ENCODE measurements at regions not wholly inside any gene's neighbourhood (a gene's known extent, or its start where the extent isn't known, plus 50 kb on each side); places are given as distances from the start of the nearest gene placed in this dataset.

DNA sequence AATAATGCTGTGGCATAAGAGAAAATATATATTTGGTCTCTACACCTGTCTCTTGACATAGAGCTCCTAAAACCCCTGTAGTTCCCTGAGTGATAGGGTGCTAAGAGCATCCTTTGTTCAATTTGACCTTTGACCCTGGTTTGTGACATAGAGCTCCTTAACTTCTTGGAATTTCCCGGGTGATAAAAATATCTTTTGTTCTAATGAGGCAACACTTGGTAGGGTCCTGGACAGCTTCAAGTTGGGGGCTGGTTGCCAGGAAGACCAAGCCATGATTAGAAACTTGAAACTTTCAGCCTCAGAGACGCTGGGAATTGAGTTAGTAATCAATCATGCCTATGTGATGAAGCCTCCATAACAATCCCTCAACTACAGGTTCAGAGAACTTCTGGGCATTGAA lies 105.4 kb downstream of the CASP12 start:
- Histone ChIP-seq H3K4me1 (ENCODE audit: insufficient read depth, insufficient read length) (no peaks in the 10 kb centered on the region), H3K9me3 (ENCODE audit: insufficient read depth, low read length) (no peaks in the 10 kb centered on the region; the same call in 1 of the 2 replicates), H3K4me3 (ENCODE audit: insufficient read length, low read depth) (no peak overlapping the region), H3K9ac (ENCODE audit: insufficient read length, low read depth) (no peak overlapping the region), H3K36me3 (ENCODE audit: insufficient read depth, insufficient read length, low read length) (no peaks in the 10 kb centered on the region), H3K27me3 (ENCODE audit: insufficient read depth, insufficient read length) (no peaks in the 10 kb centered on the region)
- TF ChIP-seq SUZ12 (IDR thresholded peaks at IDR 0.05; ENCODE audit: extremely low read depth, insufficient read depth, insufficient read length) = no peak
- TF ChIP-seq YY1 (IDR thresholded peaks at IDR 0.05; ENCODE audit: insufficient read depth, insufficient read length) = no peak
- TF ChIP-seq ZNF274 (IDR thresholded peaks at IDR 0.05; ENCODE audit: low read depth, low read length) = no peak
- no peak for DNase-seq (ENCODE audit: low read depth, low spot score)

DNA sequence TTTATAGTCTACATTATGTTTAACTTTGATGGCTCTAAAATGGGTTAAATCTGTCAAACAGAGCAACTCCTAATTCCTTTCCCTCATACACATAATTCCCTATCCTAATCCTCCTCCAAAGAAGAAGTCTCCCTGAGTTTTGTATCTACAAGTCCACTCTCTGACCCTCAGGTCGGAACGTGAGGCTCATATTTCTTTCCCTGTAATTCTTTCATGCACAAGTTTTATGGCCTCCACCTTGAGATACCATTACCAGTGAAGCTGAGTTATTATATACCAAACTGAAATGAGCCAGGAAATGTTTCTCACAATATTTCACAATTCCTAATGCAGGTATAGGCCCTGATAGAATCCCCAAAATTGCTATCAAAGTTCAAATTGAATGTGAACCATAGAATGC lies 106.4 kb downstream of the CASP12 start:
- H3K27me3 ChIP-seq (ENCODE audit: insufficient read depth, insufficient read length) = no peaks in the 10 kb centered on the region
- no peak overlapping the region for H3K4me3 ChIP-seq (ENCODE audit: insufficient read length, low read depth)
- H3K9me3 ChIP-seq (ENCODE audit: insufficient read depth, low read length) = no peaks in the 10 kb centered on the region; the same call in 1 of the 2 replicates
- TF ChIP-seq SUZ12 (IDR thresholded peaks at IDR 0.05; ENCODE audit: extremely low read depth, insufficient read depth, insufficient read length) (no peak), ZNF274 (IDR thresholded peaks at IDR 0.05; ENCODE audit: low read depth, low read length) (no peak), YY1 (IDR thresholded peaks at IDR 0.05; ENCODE audit: insufficient read depth, insufficient read length) (no peak)
- H3K9ac ChIP-seq (ENCODE audit: insufficient read length, low read depth) = no peak overlapping the region
- no peaks in the 10 kb centered on the region for H3K36me3 ChIP-seq (ENCODE audit: insufficient read depth, insufficient read length, low read length)
- no peak for DNase-seq (ENCODE audit: low read depth, low spot score)
- no peaks in the 10 kb centered on the region for H3K4me1 ChIP-seq (ENCODE audit: insufficient read depth, insufficient read length)

DNA sequence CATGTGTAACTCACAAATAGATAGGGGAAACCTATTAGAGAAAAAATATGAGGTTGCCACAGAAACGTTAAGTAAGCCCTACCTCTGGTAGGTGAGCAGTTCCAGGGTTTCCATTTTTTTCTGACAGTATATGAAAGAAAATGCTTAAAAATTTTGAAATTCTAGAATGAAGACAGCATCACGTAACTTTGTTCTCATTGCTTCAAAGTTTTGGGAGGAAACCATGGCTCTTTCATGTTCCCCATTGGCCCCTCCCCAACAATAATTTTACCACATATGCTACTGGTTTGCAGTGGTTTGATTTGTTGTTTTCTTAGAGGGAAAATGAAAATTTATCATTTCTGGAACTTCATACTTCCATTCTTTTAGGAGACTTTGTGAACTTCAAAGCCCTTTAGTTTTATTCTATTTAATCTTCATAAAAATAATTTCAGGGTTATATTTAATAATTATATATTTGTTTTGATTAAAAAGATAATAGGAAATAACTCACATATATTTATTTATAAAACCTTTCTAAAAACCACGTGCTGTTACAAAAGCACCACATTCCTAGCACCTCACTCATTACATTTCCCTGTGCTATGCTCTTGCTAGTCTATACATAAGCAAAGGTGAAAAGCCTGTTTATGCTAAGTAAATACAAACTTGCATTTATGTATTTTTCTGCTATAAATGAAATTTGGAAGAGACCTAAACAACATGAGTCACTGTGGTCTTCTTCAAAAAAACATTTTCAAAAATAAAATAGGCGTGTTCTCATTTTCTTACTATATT lies 113.4 kb downstream of the CASP12 start:
- no peak for DNase-seq (ENCODE audit: low read depth, low spot score)
- H3K9ac ChIP-seq (ENCODE audit: insufficient read length, low read depth) = no peak overlapping the region
- no peaks in the 10 kb centered on the region for H3K9me3 ChIP-seq (ENCODE audit: insufficient read depth, low read length)
- H3K4me1 ChIP-seq (ENCODE audit: insufficient read depth, insufficient read length) = no peaks in the 10 kb centered on the region
- H3K36me3 ChIP-seq (ENCODE audit: insufficient read depth, insufficient read length, low read length) = no peaks in the 10 kb centered on the region
- no peaks in the 10 kb centered on the region for H3K27me3 ChIP-seq (ENCODE audit: insufficient read depth, insufficient read length)
- H3K4me3 ChIP-seq (ENCODE audit: insufficient read length, low read depth) = no peak overlapping the region
- TF ChIP-seq YY1 (IDR thresholded peaks at IDR 0.05; ENCODE audit: insufficient read depth, insufficient read length) = no peak
- no peak for TF ChIP-seq ZNF274 (IDR thresholded peaks at IDR 0.05; ENCODE audit: low read depth, low read length)

DNA sequence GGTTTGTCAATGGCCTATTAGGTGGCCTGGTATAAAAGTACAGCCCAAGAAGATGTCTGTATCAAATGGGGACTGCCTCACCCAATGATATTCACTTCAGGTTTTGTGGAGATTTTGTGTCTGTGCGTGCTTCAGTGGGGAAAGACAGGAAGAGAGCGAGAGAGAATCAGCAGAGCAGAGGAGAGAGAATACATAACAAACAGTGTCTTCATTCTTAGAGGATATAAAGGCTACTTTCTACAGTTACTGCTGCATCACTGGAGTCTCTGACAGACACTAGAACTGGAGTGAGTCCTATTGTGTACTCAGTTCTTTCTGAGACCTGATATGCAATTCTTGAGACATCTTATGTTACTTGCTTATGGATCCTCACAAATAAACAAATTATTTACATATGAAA lies 115.0 kb downstream of the CASP12 start:
- Histone ChIP-seq H3K9ac (ENCODE audit: insufficient read length, low read depth) (no peak overlapping the region), H3K4me3 (ENCODE audit: insufficient read length, low read depth) (no peak overlapping the region), H3K36me3 (ENCODE audit: insufficient read depth, insufficient read length, low read length) (no peaks in the 10 kb centered on the region), H3K9me3 (ENCODE audit: insufficient read depth, low read length) (no peaks in the 10 kb centered on the region), H3K4me1 (ENCODE audit: insufficient read depth, insufficient read length) (no peaks in the 10 kb centered on the region), H3K27me3 (ENCODE audit: insufficient read depth, insufficient read length) (no peaks in the 10 kb centered on the region)
- no peak for TF ChIP-seq SUZ12 (IDR thresholded peaks at IDR 0.05; ENCODE audit: extremely low read depth, insufficient read depth, insufficient read length)
- no peak for TF ChIP-seq YY1 (IDR thresholded peaks at IDR 0.05; ENCODE audit: insufficient read depth, insufficient read length)
- no peak for TF ChIP-seq ZNF274 (IDR thresholded peaks at IDR 0.05; ENCODE audit: low read depth, low read length)
- DNase-seq (ENCODE audit: low read depth, low spot score) = no peak

DNA sequence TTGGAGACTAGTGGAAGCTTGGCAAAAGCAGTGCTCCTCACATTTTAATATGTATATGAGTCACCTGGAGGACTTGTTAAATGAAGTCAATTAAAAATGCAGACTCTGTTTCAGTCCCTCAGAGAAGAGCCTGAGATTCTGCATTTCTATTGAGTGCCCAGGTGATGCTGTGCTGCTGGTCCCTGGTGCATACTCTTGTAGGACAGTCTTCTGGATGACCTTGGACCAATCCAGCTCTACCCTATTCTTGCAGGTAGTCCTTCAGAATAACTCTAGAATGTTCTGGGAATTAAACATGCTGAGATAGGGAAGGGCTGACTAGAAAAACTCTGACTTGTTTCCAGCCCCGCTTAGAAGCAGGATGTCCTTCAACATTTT lies 115.9 kb downstream of the CASP12 start:
- H3K36me3 ChIP-seq (ENCODE audit: insufficient read depth, insufficient read length, low read length) = no peaks in the 10 kb centered on the region

GRCh38 chr11:104781719-104782376 lies 116.4 kb downstream of the CASP12 start:
- DNase-seq (ENCODE audit: low read depth, low spot score) = no peak
- TF ChIP-seq ZNF274 (IDR thresholded peaks at IDR 0.05; ENCODE audit: low read depth, low read length) (no peak), SUZ12 (IDR thresholded peaks at IDR 0.05; ENCODE audit: extremely low read depth, insufficient read depth, insufficient read length) (no peak), YY1 (IDR thresholded peaks at IDR 0.05; ENCODE audit: insufficient read depth, insufficient read length) (no peak)
- H3K9me3 ChIP-seq (ENCODE audit: insufficient read depth, low read length) = no peaks in the 10 kb centered on the region
- H3K36me3 ChIP-seq (ENCODE audit: insufficient read depth, insufficient read length, low read length) = no peaks in the 10 kb centered on the region
- H3K27me3 ChIP-seq (ENCODE audit: insufficient read depth, insufficient read length) = no peaks in the 10 kb centered on the region
- no peaks in the 10 kb centered on the region for H3K4me1 ChIP-seq (ENCODE audit: insufficient read depth, insufficient read length)
- H3K9ac ChIP-seq (ENCODE audit: insufficient read length, low read depth) = no peak overlapping the region
- no peak overlapping the region for H3K4me3 ChIP-seq (ENCODE audit: insufficient read length, low read depth)

More for the DNA sequence above, 115.9 kb downstream of the CASP12 start:
- no peak for TF ChIP-seq SUZ12 (IDR thresholded peaks at IDR 0.05; ENCODE audit: extremely low read depth, insufficient read depth, insufficient read length)
- no peak for TF ChIP-seq ZNF274 (IDR thresholded peaks at IDR 0.05; ENCODE audit: low read depth, low read length)
- no peak for TF ChIP-seq YY1 (IDR thresholded peaks at IDR 0.05; ENCODE audit: insufficient read depth, insufficient read length)
- Histone ChIP-seq H3K9ac (ENCODE audit: insufficient read length, low read depth) (no peak overlapping the region), H3K4me1 (ENCODE audit: insufficient read depth, insufficient read length) (no peaks in the 10 kb centered on the region), H3K4me3 (ENCODE audit: insufficient read length, low read depth) (no peak overlapping the region), H3K9me3 (ENCODE audit: insufficient read depth, low read length) (no peaks in the 10 kb centered on the region), H3K27me3 (ENCODE audit: insufficient read depth, insufficient read length) (no peaks in the 10 kb centered on the region)
- no peak for DNase-seq (ENCODE audit: low read depth, low spot score)

- no peaks in the 10 kb centered on the region for H3K9me3 ChIP-seq (ENCODE audit: insufficient read depth, low read length)
- H3K36me3 ChIP-seq (ENCODE audit: insufficient read depth, insufficient read length, low read length) = no peaks in the 10 kb centered on the region
- no peak overlapping the region for H3K4me3 ChIP-seq (ENCODE audit: insufficient read length, low read depth)
- no peak for TF ChIP-seq YY1 (IDR thresholded peaks at IDR 0.05; ENCODE audit: insufficient read depth, insufficient read length)
- TF ChIP-seq SUZ12 (IDR thresholded peaks at IDR 0.05; ENCODE audit: extremely low read depth, insufficient read depth, insufficient read length) = no peak
- DNase-seq (ENCODE audit: low read depth, low spot score) = no peak
- H3K27me3 ChIP-seq (ENCODE audit: insufficient read depth, insufficient read length) = no peaks in the 10 kb centered on the region
- H3K4me1 ChIP-seq (ENCODE audit: insufficient read depth, insufficient read length) = no peaks in the 10 kb centered on the region
- H3K9ac ChIP-seq (ENCODE audit: insufficient read length, low read depth) = no peak overlapping the region
Measured at GRCh38 chr11:104781037-104781436, 117.2 kb downstream of the CASP12 start.
